T-helper 1 cell treated with Interleukin-12 subunit alpha and Interleukin-12 subunit beta and Interleukin-4 antibody, amounts not matched to agents 30 ng/mL and 1 ng/mL, for 36 hours (primary cell): ENCODE measurements at regions not wholly inside any gene's neighbourhood (a gene's known extent, or its start where the extent isn't known, plus 50 kb on each side); places are given as distances from the start of the nearest gene placed in this dataset.

Experiments used
- intact Hi-C: fragments of 100-400 bp; cut with micrococcal nuclease; formaldehyde crosslinking; loops from one replicate; pipeline ENCODE4 v1.15.1; 2024

GRCh38 chr14:104367866-104368750, 211.5 kb upstream of the C14orf180 start:
- intact Hi-C loops = no loop called here

GRCh38 chr14:104368751-104369100, 210.8 kb upstream of the C14orf180 start:
- intact Hi-C loops = no loop called here

- intact Hi-C loops = no loop called here
Measured at GRCh38 chr14:104369208-104369607, 210.4 kb upstream of the C14orf180 start.

GRCh38 chr14:104370256-104370870, 209.2 kb upstream of the C14orf180 start:
- intact Hi-C loops = no loop called here

- intact Hi-C loops = no loop called here
Measured at GRCh38 chr14:104371031-104371430, 208.5 kb upstream of the C14orf180 start.

DNA sequence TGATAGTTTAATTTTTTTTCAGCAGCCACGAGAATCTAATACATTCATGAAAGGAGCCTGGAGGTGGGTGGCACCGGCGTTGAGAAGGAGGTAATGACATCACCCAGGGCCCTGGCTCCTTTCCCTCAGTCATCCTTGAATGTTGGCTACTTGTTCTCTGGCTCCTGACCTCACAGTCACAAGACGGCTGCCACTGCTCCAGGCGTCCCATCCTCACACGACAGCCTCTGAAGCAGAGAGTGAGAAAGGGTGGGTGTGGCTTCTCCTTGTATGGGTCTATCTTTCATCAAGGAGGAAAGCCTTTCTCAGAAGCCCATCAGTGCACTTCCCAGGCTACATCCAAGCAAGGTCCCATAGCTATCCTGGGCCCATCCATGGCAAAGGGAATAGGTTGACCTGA, 207.6 kb upstream of the C14orf180 start:
- intact Hi-C loops = no loop called here

GRCh38 chr14:104372390-104373054, 207.0 kb upstream of the C14orf180 start:
- intact Hi-C loops = no loop called here

DNA sequence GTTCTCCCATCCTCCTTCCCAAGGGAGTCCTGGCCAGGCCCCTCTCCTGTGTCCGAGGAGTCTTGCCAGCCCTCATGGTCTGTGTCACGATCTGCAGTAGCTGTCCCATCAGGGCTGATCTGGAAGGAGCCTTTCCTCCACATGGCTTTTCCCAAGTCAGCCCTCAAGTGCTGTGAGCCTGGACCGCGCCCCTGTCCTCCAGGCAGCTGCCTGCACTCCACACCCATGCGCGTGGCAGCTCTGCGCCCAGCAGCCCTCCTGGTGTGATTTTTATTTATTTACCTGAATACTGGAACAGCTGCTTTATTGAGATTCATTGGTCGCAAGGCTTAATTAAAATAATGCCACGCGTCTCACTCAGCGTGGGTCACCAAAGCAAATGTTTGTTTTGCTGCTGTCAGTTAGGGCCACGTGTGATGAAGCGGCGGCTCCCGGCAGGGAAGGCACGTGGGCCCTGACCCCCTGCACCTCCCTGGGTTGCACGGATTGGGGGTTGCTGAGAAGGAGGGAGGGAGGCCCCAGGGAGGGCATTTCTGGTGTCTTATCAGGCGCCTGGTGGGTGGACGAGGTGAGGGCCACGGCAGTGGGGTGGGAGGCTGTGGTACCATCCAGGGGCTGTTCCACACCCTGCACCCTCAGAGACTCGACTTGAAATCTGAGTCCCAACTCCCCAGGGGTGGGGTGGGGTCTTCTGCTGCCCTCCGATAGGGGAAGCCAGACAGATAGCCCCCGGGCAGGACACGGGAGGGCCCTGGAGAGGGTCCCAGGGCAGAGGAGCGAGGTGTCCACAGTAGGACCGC, 206.3 kb upstream of the C14orf180 start:
- intact Hi-C loops = no loop called here

DNA sequence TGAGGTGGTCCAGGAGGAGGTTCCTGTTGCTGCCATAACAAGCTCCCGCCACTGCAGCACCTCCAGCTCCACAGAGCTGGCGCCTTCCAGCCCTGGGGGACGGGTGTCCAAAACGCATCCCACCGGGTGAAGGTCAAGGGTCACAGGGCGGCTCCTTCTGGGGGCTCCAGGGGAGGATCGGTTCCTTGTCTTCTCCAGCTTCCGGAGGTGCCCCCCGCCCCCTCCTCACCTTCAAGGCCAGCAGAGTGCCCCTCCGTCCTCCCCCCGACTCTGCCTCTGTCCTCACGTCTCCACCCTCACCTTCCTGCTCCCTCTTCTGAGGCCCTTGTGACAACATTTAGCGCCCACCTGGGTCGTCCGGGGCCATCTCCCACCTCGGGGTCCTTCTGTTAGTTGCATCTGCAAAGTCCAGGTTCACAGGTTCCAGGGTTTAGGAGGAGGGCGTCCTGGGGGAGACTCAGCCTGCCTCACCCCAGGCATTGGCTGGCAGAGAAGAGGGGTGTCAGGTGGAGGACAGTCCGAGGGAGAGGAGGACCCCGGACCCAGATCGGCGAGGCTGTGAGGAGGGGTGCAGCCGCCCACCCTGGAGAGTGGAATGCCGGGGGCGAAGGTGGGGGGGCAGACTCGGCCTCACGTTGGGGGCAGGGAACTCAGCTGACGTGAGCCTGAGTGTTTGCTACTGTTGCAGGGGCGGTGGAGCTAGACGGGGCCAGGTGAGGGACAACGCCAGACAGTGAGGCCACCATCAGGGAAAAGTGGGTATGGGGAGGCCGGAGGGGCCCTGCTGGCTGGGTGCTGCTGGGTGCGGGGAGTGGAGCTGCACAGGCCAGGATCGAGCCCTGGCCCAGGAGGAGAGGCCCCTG, 205.5 kb upstream of the C14orf180 start:
- intact Hi-C loops = no loop called here

GRCh38 chr14:104374718-104375080, 204.9 kb upstream of the C14orf180 start:
- intact Hi-C loops = no loop called here

- intact Hi-C loops = no loop called here
Measured at GRCh38 chr14:104375551-104376201, 203.9 kb upstream of the C14orf180 start.

GRCh38 chr14:104376202-104377140, 203.1 kb upstream of the C14orf180 start:
- intact Hi-C loops = no loop called here

GRCh38 chr14:104377256-104377655, 202.3 kb upstream of the C14orf180 start:
- intact Hi-C loops = no loop called here

DNA sequence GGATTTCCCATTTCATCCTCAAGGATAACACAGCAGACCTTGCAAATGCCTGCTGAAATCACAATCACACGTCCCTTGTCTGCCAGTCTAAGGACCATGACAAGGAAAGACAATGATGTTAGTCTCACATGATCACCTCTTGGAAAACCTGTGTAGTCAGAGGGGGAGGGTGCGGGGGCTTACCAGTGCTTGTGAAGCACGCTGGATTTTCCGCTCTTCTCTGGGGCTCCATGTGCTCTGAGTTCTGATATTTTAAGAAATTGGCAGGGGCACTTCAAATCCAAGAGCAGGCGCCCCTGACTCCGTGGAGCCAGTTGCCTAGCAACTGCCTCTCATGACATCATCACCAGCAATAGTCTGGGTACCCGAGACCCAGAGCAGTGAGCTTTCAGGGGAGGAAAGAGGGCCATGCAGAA, 200.9 kb upstream of the C14orf180 start:
- intact Hi-C loops = no loop called here

DNA sequence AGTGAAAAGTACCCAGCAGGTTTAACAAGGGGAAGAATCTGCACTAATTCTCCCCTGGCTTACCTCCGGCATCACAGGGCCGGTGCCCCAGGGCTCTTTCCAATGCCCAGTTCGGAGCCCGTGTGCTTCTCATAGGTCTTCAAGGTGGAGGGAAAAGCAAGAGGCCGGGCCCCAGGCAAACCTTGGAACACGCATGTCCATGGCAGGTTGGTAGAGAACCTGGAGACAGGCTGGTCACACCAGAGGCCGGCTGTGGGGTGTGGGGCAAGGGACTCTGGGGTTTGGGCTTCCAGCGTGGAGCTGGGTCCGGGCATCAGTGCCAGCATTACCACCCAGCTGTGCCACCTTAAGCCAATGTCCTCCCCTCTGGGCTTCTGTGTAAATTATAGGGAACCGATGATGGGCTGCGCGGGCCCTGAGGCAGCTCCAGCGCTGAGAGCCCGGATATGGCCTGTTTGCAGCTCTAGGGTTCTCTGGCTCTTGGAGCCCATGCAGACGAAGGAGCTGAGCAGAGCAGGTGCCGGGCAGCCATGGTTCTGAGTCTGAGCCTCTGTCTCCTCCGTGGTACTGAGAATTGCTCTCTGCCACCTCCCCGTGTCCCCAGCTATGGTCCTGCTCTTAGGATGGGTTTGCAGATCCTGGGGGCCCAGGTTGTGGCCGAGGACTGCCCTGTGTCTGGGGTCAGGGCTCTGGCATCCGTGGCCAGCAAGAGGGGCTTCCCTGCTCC, 197.0 kb upstream of the C14orf180 start:
- intact Hi-C loops = no loop called here

GRCh38 chr14:104383088-104383995, 196.2 kb upstream of the C14orf180 start:
- intact Hi-C loops = no loop called here
